CD4-positive, alpha-beta T cell treated with Interleukin-21 for 1 hour (primary cell): ENCODE measurements at regions not wholly inside any gene's neighbourhood (a gene's known extent, or its start where the extent isn't known, plus 50 kb on each side); places are given as distances from the start of the nearest gene placed in this dataset.
"Not testable (repeated sequence)": the region's sequence is repeated elsewhere in the genome, so short reads cannot be mapped to it uniquely, and the experiment has no call there.

Experiments used
- DNase-seq: peaks from one replicate; pipeline ENCODE4 v3.0.0-alpha.2; 2020

DNA sequence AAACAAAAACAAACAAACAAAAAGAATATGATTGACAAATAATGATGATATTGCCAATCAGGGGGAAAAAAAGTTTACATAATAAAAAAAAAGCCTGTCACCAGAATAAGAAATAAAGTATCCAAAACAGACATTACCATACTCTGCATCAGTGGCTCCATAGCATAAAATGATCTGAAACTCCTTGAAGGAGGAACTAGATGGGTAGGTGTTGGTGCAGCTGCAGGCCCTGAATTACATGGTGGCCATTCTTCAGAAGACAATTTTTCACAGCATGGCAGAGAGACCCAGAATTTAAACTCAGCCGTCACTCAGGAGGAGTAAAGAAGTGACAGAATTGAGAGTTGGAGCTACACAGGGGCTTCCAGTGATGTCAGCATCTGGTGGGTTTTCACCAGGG lies 60.2 kb downstream of the GLUL start:
- no peak for DNase-seq

DNA sequence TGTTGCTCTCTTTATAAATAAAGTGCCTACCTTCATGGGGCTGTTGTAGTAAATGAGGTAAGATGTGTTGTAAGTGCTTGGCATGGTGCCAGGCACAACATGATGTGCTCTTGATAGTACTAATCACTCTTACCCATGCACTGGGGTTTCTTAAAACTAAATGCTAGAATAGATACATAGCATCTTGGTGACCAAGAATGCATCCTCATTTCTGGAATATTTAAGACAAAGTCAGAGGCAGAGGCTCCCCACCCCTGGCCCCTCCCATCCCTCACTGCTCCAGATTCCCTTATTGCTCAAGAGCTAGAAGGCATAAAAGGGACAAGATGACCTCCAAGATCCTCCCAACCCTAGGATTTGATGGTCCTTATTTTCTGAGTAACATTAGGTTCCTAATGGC lies 61.3 kb downstream of the GLUL start:
- no peak for DNase-seq

GRCh38 chr1:182329471-182329870 lies 62.1 kb downstream of the GLUL start:
- no peak for DNase-seq

GRCh38 chr1:182328591-182328990 lies 63.0 kb downstream of the GLUL start:
- no peak for DNase-seq

DNA sequence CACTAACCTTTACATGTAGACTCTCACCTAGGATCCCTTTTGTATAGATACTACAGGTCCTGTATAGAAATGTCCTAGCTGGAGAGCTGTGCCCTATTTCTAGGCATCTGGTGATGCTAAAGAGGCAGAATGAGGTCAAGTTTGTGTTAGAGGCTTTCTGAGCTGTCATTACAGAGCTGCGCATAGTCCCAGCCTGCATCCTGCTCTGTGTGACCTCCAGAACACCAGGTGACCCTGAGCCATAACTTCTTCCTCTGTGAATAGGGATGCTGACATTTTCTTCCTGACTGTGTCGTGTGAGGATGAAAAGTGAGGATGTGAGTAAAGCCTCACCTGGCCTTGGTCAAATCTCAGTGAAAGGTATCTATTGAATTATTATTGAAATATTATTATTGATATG lies 66.3 kb downstream of the GLUL start:
- no peak for DNase-seq

DNA sequence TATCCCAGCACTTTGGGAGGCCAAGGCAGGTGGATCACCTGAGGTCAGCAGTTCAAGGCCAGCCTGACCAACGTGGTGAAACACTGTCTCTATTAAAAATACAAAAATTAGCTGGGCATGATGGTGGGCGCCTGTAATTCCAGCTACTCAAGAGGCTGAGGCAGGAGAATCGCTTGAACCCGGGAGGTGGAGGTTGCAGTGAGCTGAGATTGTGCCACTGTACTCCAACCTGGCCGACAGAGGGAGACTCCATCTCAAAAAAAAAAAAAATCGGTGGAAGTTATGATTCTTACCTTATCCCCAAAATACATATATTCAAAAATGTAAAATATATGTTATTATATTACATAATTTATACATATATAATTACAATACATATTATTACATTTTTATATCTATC lies 70.1 kb downstream of the GLUL start:
- not testable (repeated sequence) for DNase-seq

- no peak for DNase-seq
Observed at GRCh38 chr1:182317611-182318161, 73.9 kb downstream of the GLUL start.

- DNase-seq, result not testable (repeated sequence)
Observed at GRCh38 chr1:182316454-182316853, 75.1 kb downstream of the GLUL start.

DNA sequence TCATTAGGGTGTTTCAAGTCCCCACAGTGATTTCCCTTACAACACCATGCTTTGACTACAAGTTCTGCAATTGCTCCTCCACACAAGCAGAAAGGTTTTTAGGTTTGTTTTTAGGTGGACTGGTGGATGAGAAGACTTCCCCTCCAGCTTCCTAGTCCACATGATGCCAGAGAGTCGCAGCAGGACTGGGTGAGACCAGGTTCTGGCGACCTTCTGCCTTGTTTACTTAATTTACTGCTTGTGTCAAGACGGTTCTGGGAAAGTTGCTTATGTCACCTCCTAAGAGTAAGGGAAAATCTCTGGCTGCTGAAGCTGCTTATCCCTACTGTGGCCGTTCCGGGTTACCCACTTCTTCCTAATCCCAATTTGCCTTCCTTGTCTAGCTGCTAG lies 76.4 kb downstream of the GLUL start:
- no peak for DNase-seq

- no peak for DNase-seq
Observed at GRCh38 chr1:182309631-182310351, 81.8 kb downstream of the GLUL start.

GRCh38 chr1:182308826-182309225 lies 82.8 kb downstream of the GLUL start:
- DNase-seq, result no peak

GRCh38 chr1:182307486-182307885 lies 84.1 kb downstream of the GLUL start:
- DNase-seq, result not testable (repeated sequence)

- DNase-seq, result no peak
Observed at GRCh38 chr1:182305861-182306260, 85.7 kb downstream of the GLUL start.

- no peak for DNase-seq
Observed at GRCh38 chr1:182304627-182305026, 87.0 kb downstream of the GLUL start.

DNA sequence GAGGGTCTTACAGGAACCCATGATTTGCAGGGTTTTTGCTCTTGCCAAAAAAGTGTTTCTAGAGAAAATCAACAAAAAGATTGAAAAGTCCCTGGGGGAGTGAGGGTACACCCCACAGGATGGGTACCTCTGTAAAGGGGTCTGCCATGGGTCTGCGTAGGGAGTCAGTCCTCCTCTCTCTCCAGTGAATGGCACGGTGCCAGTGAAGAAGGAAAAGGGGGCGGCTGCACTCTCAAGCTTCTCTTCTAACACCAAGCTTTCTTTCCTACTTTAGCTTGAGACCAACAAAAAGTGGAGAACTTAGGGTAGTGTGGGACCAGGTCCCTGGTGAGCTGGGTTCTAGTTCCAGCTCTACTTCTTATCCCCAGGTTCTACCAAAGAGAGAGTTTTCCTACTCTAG lies 87.4 kb downstream of the GLUL start:
- no peak for DNase-seq

- DNase-seq, result no peak
Observed at GRCh38 chr1:182303778-182304177, 87.8 kb downstream of the GLUL start.

DNA sequence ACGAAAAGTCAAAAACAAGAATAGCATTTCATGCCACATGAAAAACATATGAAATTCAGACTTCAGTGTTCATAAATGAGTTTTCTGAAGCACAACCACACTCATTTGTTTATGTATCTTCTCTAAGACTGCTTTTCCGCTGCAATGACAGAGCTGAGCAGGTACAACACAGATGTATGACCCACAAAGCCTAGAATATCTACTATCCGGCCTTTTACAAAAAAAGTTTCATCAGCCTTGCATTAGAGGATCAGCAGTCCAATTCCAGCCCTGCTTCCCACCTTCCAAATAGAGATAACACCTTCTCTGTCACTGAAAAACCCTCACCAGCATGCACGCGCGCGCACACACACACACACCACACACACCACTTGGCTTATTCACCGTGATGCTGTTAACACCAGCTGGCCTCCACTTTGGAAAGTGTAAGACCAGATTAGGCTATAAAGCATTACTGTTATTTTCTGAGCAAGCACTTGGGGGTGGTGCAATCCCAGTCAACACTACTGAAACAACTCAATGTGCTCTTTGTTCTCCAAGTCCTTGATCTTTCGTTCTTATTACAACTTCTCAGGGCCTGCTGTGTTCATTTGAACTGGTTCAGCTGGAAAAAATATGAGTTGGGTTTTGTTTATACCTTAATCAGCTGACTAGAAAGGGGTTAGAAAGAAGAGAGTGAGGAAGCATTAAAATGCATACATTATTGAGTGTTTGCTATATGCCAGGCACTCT lies 90.0 kb downstream of the GLUL start:
- DNase-seq, result no peak

DNA sequence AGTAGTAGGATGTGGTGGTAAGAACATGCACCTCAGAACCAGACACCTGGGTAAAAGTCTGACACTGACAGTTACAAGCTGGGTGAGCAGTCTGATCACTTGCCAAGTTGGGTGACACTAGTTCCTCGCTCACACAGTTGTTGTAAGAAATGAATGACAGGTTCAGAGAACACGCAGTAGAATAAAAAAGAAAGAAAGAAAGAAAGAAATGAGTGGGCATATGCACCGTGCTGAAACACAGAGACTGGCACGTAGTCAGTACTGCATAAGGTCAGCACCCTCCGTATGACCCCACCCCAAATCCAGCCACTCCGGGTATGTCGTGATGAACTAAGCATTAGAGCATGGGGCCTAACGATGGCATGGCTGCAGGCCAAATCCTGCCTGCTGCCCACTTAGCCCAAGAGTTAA lies 90.6 kb downstream of the GLUL start:
- no peak for DNase-seq

DNA sequence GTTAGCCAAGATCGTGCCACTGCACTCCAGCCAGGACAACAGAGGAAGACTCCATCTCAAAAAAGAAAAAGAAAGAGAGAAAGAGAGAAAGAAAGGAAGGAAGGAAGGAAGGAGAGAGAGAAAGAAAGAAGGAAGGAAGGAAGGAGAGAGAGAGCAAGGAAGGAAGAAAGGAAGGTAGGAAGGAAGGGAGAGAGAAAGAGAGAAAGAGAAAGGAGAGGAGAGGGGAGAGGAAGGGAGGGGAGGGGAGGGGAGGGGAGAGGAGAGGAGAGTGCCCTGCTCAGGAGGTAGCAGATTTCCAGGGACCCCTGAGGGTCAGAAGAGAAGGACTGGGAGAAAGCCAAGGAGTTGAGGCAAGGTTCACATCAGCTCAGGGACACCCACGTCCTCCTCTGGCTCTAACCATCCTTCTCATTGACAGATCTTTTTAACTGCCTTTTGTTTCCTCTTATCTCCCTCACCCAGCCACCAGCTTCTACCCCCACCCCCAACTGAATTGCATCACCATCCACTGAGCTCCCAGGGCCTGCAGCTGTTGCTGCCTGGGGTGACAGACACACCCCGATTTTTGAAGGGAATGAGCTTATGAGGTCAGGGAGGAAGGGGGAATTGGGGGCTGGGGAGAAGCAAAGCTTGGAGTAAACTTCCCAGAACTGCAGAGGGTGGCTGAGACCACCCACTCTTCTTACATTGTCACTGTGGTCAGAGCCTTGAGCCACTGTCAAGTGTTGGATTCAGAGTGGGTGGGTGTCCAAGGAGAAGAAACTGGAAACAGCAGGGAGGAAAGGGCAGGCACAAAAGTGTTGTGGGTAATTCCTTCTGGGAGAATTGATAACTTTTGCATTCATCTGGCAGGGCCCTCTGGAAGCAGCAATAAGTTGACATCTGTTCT lies 91.6 kb downstream of the GLUL start:
- no peak for DNase-seq

- not testable (repeated sequence) for DNase-seq
Observed at GRCh38 chr1:182299054-182299727, 92.4 kb downstream of the GLUL start.

DNA sequence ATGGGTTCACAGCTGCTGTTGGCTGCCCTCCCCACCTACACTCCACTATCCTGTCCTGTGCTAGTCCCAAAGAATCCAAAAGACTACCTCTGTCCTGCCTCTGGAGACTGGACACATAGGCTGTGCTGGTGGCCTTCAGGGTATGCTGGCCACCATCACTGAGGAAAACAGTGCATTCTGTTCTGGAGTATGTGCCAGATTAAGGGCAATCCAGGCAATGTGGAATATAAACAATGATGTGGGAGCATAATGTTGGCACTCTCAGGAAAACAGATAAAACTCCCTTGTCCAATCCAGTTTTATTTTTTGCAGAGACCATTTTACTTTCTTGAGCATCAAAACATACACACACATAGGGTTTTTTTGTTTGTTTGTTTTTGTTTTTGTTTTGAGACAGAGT lies 94.3 kb downstream of the GLUL start:
- DNase-seq, result no peak

DNA sequence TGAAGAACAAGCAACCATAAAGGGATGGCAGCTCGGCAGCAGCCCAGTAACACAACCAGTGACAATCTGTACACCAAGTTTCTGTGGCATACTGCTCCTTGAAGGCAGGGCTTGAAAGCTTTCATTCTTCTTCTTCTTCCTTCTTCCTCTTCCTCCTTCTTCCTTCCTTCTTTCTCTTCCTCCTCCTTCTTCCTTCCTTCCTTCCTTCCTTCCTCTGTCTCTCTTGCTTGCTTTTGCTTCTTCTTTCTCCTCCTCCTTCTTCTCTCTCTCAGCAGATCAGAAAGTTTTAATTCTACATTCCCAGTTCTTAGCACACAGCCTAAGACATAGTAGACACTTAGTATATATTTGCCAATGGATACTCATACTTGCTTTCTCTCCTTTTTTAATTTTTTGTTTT lies 95.9 kb downstream of the GLUL start:
- DNase-seq, result no peak

DNA sequence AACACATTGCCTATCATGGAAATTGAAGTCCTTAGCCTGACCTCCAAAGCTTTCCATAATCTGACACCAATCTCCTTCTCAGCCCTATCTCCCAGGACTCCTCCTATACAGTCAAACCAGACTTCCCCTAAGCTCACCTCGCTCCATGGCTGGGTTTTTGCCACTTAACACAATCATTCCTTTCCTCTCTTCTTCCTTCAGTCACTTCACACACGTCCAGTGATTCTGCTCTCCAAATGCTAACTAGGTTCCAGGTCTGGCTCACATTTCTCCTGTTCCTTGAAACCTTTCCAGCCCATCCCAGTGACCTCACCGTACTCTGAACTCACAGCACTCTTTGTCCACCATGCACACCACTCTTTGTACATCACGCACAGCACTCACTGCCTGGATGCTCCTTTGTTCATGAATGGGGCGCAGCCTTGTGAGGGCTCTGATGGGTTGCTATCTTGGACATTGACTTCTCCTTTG lies 98.4 kb downstream of the GLUL start:
- no peak for DNase-seq
